ENCODE measurements at regions not wholly inside any gene's neighbourhood (a gene's known extent, or its start where the extent isn't known, plus 50 kb on each side); places are given as distances from the start of the nearest gene placed in this dataset.

GRCh38 chr1:56413671-56414199 lies 165.6 kb downstream of the PLPP3 start:
- TF ChIP-seq POLR2A (IDR thresholded peaks at IDR 0.05) (no peak), CTCF (IDR thresholded peaks at IDR 0.05) (no peak)

Data from tibial nerve (tissue), 3 donors.